Epithelial cell of proximal tubule (primary cell): ENCODE measurements at regions not wholly inside any gene's neighbourhood (a gene's known extent, or its start where the extent isn't known, plus 50 kb on each side); places are given as distances from the start of the nearest gene placed in this dataset.

Experiments used
- DNase-seq: peaks from one replicate; pipeline ENCODE4 v3.0.0-alpha.2; 2011; ENCODE audit warnings: low read depth
- H3K4me3 ChIP-seq: 2 replicates; pipeline ENCODE4 v1.5.1; 2011; ENCODE audit warnings: low read depth, mild to moderate bottlenecking, low read length
- CTCF ChIP-seq: conservative IDR thresholded peaks from 2 replicates; pipeline ENCODE4 v1.5.1; 2012; ENCODE audit warnings: low read depth, mild to moderate bottlenecking, low read length

DNA sequence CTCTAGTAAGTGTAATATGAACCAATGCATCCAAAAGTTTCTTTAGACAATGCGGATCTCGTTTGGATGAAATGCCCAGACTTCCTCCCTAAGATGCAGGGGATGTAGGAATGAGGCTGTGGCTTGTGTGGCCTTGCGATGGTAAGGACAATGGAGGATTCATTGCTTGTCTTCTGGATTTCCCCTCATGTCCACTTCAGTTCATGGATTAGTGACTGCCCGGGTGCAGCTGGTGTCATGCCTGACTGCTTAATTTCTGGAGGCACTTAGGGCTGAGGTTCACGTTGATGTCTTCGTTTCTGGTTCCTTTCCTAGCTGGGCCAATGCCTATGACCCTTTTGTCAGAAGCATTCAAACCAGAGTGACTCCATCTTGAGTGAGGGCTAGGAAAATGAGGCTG lies 93.8 kb downstream of the SCP2D1 start:
- no peak for DNase-seq
- H3K4me3 ChIP-seq = no peak overlapping the region
- TF ChIP-seq CTCF = no peak

- no peak for TF ChIP-seq CTCF
Observed at GRCh38 chr20:18908109-18908508, 94.5 kb downstream of the SCP2D1 start.

GRCh38 chr20:18909254-18909653 lies 95.7 kb downstream of the SCP2D1 start:
- no peak for DNase-seq
- H3K4me3 ChIP-seq = no peak overlapping the region
- no peak for TF ChIP-seq CTCF

More at GRCh38 chr20:18908109-18908508, 94.5 kb downstream of the SCP2D1 start:
- no peak overlapping the region for H3K4me3 ChIP-seq
- DNase-seq = no peak

GRCh38 chr20:18913701-18914100 lies 100.1 kb downstream of the SCP2D1 start:
- no peak for DNase-seq
- no peak overlapping the region for H3K4me3 ChIP-seq
- no peak for TF ChIP-seq CTCF

DNA sequence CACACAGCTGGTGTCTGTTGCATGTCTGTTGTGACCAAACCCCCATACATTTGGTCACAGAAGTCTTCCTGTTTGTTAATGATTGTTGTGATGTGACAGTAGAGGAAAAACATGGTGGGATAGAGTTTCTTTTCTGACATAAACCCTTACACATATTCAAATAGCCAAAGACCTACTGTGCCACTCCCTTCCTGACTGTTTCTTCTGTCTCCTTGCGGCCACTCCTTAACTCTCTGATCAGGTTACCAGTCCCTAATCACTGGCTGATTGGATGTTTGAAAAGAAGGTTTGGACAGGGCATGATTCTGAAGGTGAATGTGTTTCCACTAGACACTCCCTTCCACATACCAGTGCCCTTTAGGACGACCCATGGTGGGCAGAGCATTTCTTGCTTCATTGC lies 101.2 kb downstream of the SCP2D1 start:
- no peak for DNase-seq
- H3K4me3 ChIP-seq = no peak overlapping the region
- no peak for TF ChIP-seq CTCF

DNA sequence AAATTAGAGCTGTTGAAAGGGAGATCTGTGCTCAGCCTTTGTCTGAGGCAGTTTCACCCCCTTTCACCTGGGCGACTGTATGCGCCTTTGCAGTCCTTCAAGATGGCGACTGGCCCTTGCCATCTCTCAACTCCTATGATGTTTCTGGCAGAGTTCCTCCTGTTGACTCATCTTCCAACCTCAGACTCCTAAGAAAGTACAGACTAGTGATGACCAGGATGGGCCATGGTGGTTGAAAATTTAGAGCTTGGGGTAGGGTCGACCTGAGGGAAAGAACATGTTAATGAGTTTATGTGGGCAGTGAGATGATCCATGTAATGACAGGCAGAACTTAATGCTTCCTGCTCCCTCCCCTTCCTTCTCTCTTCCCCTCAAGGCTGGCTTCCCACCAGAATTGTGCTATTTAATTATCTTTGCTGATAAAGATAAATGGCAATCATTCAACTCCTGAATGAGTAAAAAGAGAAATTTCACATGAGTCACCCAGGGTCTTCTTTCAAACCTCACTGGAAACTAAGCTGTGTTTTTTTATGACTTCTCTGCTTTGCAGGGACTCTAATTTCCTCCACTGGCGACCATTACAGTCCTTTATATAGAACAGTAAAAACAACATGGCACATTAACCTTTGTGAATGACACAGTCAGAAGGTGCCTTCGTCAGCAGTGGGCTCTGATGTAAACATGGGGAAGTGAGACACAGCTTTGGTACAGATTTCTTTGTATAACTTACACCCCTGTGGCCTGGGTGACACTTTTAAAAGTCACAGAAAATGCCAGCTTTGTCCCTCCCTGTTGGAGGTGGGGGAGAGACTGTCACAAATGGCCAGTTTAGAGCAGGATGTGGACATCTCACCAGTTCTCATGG lies 103.5 kb downstream of the SCP2D1 start:
- no peak for TF ChIP-seq CTCF
- DNase-seq = no peak
- no peak overlapping the region for H3K4me3 ChIP-seq

DNA sequence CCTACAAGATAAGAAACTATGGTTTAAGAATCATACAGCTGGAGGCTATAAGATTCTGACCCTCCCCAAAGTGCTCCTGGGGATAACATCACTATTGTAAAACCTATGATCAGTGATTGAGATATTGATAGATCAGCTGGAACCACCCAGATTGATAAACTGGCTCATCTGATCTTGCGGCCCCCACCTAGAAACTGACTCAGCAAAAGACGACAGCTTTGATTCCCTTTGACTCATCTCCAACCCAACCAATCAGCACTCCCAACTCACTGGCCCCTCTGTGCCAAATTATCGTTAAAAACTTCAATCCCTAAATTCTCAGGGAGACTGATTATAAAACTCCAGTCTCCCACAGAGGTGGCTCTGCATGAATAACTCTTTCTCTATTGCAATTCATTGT lies 106.4 kb downstream of the SCP2D1 start:
- no peak overlapping the region for H3K4me3 ChIP-seq
- TF ChIP-seq CTCF = no peak
- DNase-seq = no peak
